ENCODE measurements at regions not wholly inside any gene's neighbourhood (a gene's known extent, or its start where the extent isn't known, plus 50 kb on each side); places are given as distances from the start of the nearest gene placed in this dataset.

DNA sequence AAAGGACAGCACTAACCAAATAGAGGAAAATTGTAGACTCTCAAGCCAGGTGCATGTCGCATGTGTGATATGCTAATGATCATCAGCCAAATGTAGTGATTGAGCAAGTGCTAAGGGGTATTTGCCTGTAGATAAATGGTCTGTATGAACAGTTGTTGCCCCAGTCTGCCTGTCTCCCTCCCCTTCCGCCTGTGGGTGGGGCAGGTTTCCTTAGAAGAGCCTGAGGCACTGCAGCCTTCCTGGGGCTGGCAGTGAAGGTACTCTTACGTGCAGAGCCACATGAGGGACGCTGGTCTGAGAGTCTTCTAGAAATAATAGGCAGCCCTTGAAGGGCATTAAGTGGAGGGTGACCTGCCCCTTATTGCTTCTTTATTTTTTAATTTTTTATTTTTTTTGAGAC, 152.1 kb downstream of the SNX10 start:
- TF ChIP-seq CTCF (IDR thresholded peaks at IDR 0.05), result peak in 1 of 7 experiments; percentile 10
- no peak for TF ChIP-seq POLR2A (IDR thresholded peaks at IDR 0.05)
